ENCODE measurements at regions not wholly inside any gene's neighbourhood (a gene's known extent, or its start where the extent isn't known, plus 50 kb on each side); places are given as distances from the start of the nearest gene placed in this dataset.

DNA sequence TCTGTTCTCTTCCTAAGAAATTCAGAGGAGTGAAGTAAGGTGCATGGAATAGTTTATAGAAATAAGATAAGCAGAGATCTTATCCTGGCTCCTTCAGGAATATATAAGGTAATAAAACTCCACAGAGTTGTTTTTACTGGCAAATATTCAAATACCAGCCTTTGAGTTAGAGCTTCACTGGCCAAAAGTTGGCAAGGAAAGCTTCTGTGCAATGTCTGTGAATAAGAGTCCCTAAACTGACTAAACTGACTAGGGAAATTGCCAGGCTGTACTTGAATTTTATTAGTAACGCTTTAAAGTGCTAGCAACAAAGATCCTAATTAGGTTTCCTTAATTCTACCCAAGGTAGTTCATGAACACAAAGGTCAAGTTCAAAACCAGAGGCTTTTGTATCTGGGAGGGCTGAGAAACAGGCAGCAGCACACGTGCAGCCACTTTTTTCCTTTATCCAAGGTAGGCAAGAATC, 131.1 kb upstream of the MPDZ start:
- TF ChIP-seq, protein P1, sequence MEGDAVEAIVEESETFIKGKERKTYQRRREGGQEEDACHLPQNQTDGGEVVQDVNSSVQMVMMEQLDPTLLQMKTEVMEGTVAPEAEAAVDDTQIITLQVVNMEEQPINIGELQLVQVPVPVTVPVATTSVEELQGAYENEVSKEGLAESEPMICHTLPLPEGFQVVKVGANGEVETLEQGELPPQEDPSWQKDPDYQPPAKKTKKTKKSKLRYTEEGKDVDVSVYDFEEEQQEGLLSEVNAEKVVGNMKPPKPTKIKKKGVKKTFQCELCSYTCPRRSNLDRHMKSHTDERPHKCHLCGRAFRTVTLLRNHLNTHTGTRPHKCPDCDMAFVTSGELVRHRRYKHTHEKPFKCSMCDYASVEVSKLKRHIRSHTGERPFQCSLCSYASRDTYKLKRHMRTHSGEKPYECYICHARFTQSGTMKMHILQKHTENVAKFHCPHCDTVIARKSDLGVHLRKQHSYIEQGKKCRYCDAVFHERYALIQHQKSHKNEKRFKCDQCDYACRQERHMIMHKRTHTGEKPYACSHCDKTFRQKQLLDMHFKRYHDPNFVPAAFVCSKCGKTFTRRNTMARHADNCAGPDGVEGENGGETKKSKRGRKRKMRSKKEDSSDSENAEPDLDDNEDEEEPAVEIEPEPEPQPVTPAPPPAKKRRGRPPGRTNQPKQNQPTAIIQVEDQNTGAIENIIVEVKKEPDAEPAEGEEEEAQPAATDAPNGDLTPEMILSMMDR (optimal IDR thresholded peaks at IDR 0.05 in 1 of 3, IDR thresholded peaks at IDR 0.05 in 1 of 3, conservative IDR thresholded peaks at IDR 0.05 in 1 of 3; ENCODE audit: extremely low read depth in 1 of 3, insufficient read depth in 2 of 3, low read length in 3 of 3): no peak
- TF ChIP-seq EZH2 (IDR thresholded peaks at IDR 0.05; ENCODE audit: low read length): no peak

Data from keratinocyte (primary cell).